Muscle layer of colon (tissue), 2 donors: ENCODE measurements at regions not wholly inside any gene's neighbourhood (a gene's known extent, or its start where the extent isn't known, plus 50 kb on each side); places are given as distances from the start of the nearest gene placed in this dataset.

ENCODE experiments used
- H3K27ac ChIP-seq: one replicate; pipeline ENCODE4 v1.7.0; 2013; ENCODE audit warnings: low read depth, mild to moderate bottlenecking, low read length, moderate library complexity
- H3K27me3 ChIP-seq, 2 donors: one replicate each; pipeline ENCODE4 v1.7.0; 2013; ENCODE audit warnings: low read length in 2 of 2, mild to moderate bottlenecking in 2 of 2; ENCODE audit not compliant: insufficient read depth in 2 of 2, control insufficient read depth in 1 of 2
- H3K36me3 ChIP-seq: one replicate; pipeline ENCODE4 v1.7.0; 2013; ENCODE audit warnings: mild to moderate bottlenecking, low read length; ENCODE audit not compliant: insufficient read depth
- H3K4me1 ChIP-seq: one replicate; pipeline ENCODE4 v1.7.0; 2013; ENCODE audit warnings: mild to moderate bottlenecking, low read length; ENCODE audit not compliant: insufficient read depth
- H3K4me3 ChIP-seq, 2 donors: one replicate each; pipeline ENCODE4 v1.7.0; 2013; ENCODE audit warnings: low read length in 2 of 2, low read depth in 1 of 2, mild to moderate bottlenecking in 1 of 2, moderate library complexity in 1 of 2
- H3K9ac ChIP-seq: one replicate; pipeline ENCODE4 v1.7.0; 2013; ENCODE audit warnings: low read length
- H3K9me3 ChIP-seq: one replicate; pipeline ENCODE4 v1.7.0; 2013; ENCODE audit warnings: mild to moderate bottlenecking, low read length
- donor health status: abdominal sarcoma.
- donor health status: Adenocarcinoma of cecum.

- Histone ChIP-seq H3K4me1 (no peaks in the 10 kb centered on the region), H3K27ac (no peak overlapping the region), H3K36me3 (no peaks in the 10 kb centered on the region), H3K9ac (no peak overlapping the region), H3K9me3 (no peaks in the 10 kb centered on the region), H3K4me3 (no peak overlapping the region), H3K27me3 (no peaks in the 10 kb centered on the region)
Measured at GRCh38 chr6:21676769-21677168, 83.2 kb downstream of the SOX4 start.

- H3K4me3 ChIP-seq: no peak overlapping the region
- no peaks in the 10 kb centered on the region for H3K36me3 ChIP-seq
- no peak overlapping the region for H3K27ac ChIP-seq
- no peaks in the 10 kb centered on the region for H3K4me1 ChIP-seq
- H3K27me3 ChIP-seq: no peaks in the 10 kb centered on the region
- no peaks in the 10 kb centered on the region for H3K9me3 ChIP-seq
- no peak overlapping the region for H3K9ac ChIP-seq
Measured at GRCh38 chr6:21678990-21679389, 85.4 kb downstream of the SOX4 start.

GRCh38 chr6:21679761-21680265 is 86.3 kb downstream of the SOX4 start:
- Histone ChIP-seq H3K9ac (no peak overlapping the region), H3K27ac (no peak overlapping the region), H3K27me3 (no peaks in the 10 kb centered on the region), H3K9me3 (no peaks in the 10 kb centered on the region), H3K4me1 (no peaks in the 10 kb centered on the region), H3K36me3 (no peaks in the 10 kb centered on the region), H3K4me3 (no peak overlapping the region)

- Histone ChIP-seq H3K4me3 (no peak overlapping the region), H3K4me1 (no peaks in the 10 kb centered on the region), H3K9ac (no peak overlapping the region), H3K27ac (no peak overlapping the region), H3K27me3 (no peaks in the 10 kb centered on the region), H3K36me3 (no peaks in the 10 kb centered on the region), H3K9me3 (no peaks in the 10 kb centered on the region)
Measured at GRCh38 chr6:21680611-21681010, 87.1 kb downstream of the SOX4 start.

- H3K4me1 ChIP-seq: no peaks in the 10 kb centered on the region
- no peaks in the 10 kb centered on the region for H3K36me3 ChIP-seq
- H3K9me3 ChIP-seq: no peaks in the 10 kb centered on the region
- H3K27ac ChIP-seq: no peak overlapping the region
- H3K4me3 ChIP-seq: no peak overlapping the region
- H3K27me3 ChIP-seq: no peaks in the 10 kb centered on the region
- no peak overlapping the region for H3K9ac ChIP-seq
Measured at GRCh38 chr6:21690489-21690888, 96.9 kb downstream of the SOX4 start.

GRCh38 chr6:21691685-21692346 is 98.3 kb downstream of the SOX4 start:
- Histone ChIP-seq H3K27ac (no peak overlapping the region), H3K9me3 (no peaks in the 10 kb centered on the region), H3K9ac (no peak overlapping the region), H3K36me3 (no peaks in the 10 kb centered on the region), H3K27me3 (no peaks in the 10 kb centered on the region), H3K4me1 (no peaks in the 10 kb centered on the region), H3K4me3 (no peak overlapping the region)

GRCh38 chr6:21692721-21693120 is 99.2 kb downstream of the SOX4 start:
- no peaks in the 10 kb centered on the region for H3K27me3 ChIP-seq
- no peak overlapping the region for H3K9ac ChIP-seq
- no peaks in the 10 kb centered on the region for H3K4me1 ChIP-seq
- H3K9me3 ChIP-seq: no peaks in the 10 kb centered on the region
- H3K27ac ChIP-seq: no peak overlapping the region
- no peaks in the 10 kb centered on the region for H3K36me3 ChIP-seq
- H3K4me3 ChIP-seq: no peak overlapping the region

- no peaks in the 10 kb centered on the region for H3K27me3 ChIP-seq
- H3K27ac ChIP-seq: no peak overlapping the region
- H3K9me3 ChIP-seq: no peaks in the 10 kb centered on the region
- H3K4me1 ChIP-seq: no peaks in the 10 kb centered on the region
- no peak overlapping the region for H3K9ac ChIP-seq
- no peaks in the 10 kb centered on the region for H3K36me3 ChIP-seq
- H3K4me3 ChIP-seq: no peak overlapping the region
Measured at GRCh38 chr6:21694168-21694567, 100.6 kb downstream of the SOX4 start.

GRCh38 chr6:21707524-21708319 is 114.2 kb downstream of the SOX4 start:
- Histone ChIP-seq H3K9ac (no peak overlapping the region), H3K27ac (no peak overlapping the region), H3K4me1 (no peaks in the 10 kb centered on the region), H3K4me3 (no peak overlapping the region), H3K27me3 (no peaks in the 10 kb centered on the region), H3K36me3 (no peaks in the 10 kb centered on the region), H3K9me3 (no peaks in the 10 kb centered on the region)

- Histone ChIP-seq H3K27me3 (no peaks in the 10 kb centered on the region), H3K36me3 (no peaks in the 10 kb centered on the region), H3K9me3 (no peaks in the 10 kb centered on the region), H3K4me1 (no peaks in the 10 kb centered on the region), H3K4me3 (no peak overlapping the region), H3K27ac (no peak overlapping the region), H3K9ac (no peak overlapping the region)
Measured at GRCh38 chr6:21708320-21708580, 114.7 kb downstream of the SOX4 start.

- Histone ChIP-seq H3K27me3 (no peaks in the 10 kb centered on the region), H3K9ac (no peak overlapping the region), H3K36me3 (no peaks in the 10 kb centered on the region), H3K27ac (no peak overlapping the region), H3K4me1 (no peaks in the 10 kb centered on the region), H3K9me3 (no peaks in the 10 kb centered on the region), H3K4me3 (no peak overlapping the region)
Measured at GRCh38 chr6:21710216-21710615, 116.7 kb downstream of the SOX4 start.
